Fibroblast of gingiva (primary cell): ENCODE measurements at regions not wholly inside any gene's neighbourhood (a gene's known extent, or its start where the extent isn't known, plus 50 kb on each side); places are given as distances from the start of the nearest gene placed in this dataset.
A peak's percentile ranks its signal among the peaks of the same experiment; 100 is the strongest.

Source experiments
- DNase-seq: peaks from one replicate; pipeline ENCODE4 v3.0.0-alpha.2; 2011; ENCODE audit warnings: low read depth

DNA sequence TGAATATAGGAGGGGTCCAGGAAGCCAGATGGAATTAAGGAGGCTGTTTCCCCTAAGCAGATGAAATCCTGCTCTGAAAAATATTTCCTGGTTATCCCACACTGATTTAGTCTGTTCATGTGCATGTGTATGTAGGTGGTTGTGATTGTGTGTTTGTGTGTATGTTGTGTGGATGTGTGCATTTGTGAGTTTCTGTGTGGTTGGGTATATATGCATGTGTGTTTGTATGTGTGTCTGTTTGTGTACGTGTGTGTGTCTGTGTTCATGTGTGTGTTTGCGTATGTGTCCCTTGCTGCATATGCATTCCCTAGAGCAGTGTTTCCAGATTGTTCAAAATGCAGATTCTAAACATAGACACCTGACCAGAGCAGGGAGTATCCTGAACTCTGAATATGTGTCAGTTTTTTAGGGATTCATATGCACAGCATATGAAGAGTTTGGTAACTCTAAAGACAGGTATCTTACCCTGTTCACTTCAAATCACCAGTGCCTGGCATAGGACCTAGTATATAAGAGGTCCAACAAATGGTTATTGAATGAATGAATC lies 239.8 kb downstream of the MAFB start:
- DNase-seq, result no peak

DNA sequence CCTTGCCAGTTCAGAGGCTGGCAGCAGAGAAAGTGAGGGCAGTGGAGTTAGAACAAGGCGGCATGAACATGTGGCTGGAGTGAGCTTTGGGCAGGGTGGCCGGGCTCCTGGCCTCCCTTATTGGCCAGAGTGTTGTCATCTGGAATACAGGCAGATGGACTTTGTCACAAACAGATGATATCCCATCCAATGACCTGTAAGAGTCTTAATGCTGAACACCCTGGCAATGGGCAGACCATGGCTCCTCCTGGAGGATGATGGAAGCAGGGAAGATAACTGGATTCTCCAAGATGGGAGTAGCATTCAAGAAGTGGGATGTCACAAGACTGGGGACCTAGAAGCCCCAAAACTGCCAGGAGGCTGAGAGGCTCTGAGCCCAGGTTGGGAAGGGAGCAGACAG lies 242.1 kb downstream of the MAFB start:
- no peak for DNase-seq

DNA sequence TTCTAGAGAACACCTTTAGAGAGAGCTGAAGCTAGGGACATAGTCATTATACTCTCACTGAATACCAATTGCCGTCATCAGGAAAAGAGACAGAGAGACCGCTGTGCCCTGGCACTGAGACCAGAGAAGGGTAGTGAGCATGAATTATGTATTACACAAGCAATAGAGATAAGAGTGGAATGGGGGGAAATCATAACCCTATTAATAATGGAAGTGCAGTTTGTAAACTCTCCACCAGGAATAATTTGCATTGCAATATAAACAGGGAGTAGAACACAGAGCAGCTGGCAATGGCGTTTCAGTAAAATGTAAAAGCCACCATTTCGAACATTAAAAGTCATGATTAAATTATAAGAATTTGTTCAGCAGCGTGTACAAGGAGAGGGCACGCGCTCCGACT lies 244.5 kb downstream of the MAFB start:
- DNase-seq, result no peak

DNA sequence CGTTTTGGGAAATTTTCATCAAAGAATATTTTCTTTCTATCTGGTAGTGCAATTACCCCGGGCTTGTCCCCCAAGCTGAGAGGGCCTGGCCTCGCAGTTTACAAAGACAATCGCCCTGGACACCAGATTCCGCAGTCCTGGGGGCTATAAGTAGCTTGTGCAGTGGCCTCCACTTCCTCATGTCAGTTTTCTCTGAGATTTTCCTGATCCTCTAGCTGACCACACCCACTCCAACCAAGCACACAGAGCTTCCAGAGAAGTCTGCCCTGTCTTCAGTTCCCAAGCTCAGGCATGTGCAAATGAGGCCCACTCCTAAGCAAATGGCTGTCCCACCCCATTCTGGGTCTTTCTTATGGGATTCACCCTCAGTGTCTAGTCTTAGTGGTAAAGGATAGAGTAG lies 245.3 kb downstream of the MAFB start:
- no peak for DNase-seq

DNA sequence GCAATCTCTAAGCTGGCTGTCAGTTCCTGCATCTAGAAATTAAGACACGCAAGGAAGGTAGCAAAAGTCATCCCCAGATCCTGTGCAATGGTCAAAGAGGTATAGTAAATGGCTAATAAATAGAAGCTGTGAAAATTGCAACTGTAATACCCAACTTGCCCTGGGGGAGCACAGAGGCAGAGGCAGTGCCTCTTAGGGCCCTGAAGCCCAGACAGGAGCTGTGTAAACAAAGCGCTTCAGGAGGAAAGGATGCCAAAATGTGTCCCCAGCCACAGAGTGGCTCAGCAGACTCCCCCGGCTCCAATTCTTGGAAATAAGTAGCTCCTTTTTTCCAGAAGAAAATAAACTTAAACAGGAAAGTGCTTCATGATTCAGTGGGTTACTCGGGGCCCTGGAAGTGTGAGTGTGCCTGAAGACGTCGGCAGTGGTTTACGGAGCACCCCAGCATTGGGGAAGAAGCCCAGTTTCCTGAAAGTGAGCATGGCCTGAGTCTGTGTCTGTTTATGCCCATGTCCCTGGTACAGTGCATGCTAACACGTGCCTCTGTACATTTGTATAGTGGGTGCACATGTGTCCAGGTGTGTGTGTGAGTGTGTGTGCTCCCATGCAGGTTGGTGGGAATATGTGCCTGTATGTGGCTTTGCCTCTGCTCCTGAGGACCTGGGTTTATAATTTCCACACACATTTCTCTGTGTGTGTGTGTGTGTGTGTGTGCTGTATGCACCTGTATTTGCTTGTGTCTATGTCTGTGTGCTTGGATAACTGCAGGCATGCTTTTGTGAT lies 246.7 kb downstream of the MAFB start:
- DNase-seq, result peak; percentile 14

DNA sequence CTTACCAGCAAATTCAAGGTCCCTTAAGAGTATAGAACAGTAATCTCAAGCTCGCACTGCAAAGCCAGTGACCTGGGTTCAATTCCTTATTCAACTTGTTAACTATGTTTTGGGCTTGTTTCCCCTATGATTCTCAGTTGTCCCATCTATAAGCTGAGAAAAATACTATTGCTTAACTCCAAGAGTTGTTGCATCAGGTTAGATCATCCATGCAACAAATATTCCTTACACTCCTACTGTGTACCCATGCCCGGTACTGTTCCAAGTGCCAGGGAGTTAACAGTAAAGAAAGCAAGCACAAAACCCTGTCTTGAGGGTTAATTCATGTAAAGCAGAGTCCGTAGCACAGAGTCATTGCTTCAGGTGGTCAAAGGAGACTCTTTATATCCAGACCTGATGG lies 247.3 kb downstream of the MAFB start:
- no peak for DNase-seq

DNA sequence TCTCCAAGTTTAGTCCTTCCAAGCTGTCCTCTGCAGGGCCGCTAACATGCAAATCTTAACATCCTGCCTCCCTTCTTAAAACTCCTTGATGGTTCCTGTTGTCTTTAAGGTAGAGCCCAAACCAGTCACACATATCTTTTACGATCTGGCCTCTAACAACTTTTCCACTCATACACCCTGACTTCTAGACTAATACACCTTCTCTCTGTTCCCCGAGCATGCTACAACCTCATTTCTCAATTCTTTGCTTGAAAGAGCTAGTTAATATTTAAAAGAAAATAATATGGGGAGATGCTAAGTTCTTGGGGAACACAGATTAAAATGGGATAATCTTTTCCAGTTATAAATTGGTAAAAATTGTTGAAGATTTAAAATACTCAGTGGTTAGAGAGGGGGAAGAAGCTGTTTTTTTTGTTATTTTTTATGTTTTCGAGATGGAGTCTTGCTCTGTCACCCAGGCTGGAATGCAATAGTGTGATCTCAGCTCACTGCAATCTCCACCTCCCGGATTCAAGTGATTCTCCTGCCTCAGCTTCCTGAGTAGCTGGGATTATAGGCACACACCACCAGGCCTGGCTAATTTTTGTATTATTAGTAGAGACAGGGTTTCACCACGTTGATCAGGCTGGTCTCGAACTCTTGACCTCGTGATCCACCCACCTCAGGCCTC lies 250.7 kb downstream of the MAFB start:
- DNase-seq, result no peak

DNA sequence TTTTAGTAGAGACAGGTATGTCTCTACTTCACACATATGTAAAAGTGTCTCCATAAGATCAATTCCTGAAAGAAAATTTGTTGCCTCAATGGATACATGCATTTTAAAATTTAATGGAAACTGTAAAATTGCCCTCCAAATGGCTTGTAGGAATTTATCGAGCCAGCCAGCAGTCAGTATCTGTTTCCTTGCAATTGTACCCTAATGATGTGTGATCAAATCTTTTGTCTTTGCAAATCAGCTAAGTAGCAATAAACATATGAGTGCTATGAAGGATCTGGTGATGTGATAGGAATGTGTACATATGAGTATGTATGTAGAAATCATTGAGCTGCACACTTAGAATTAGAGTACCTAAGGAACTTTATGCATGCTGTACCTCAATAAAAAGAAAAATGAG lies 253.0 kb downstream of the MAFB start:
- no peak for DNase-seq

DNA sequence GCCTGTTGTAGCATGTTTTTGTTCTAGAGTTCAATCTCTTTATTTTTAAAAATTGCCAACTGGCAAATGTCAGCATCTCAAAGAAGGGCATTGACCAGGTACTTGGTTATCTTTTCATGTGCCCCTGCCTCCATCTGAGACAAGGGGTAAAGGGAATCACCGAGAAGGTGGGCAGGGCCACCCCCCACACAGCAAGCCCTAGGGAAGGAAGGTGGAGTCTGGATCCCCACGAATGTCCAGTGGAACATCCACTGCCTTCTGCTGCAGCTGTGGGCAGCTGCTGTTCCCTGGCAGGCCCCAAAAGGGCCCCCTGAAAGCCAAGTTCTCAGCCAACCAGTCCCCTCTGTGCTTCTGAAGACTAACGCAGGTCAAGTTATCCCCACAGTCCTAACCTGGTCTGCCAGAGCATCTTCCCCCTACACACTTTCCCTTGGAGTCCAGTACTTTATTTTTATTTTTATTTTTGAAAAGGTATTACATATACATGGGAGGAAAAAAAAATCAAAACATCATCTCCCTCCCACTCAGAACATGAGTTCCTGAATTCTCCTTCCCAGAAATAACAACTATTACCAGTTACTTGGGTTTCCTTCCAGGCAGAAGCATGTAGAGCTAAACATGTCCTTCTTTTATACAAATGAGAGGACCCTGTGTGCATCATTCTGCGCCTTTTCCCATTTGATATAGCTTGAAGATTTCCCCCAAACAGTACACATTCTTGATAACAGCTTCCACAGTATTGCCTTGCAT lies 253.7 kb downstream of the MAFB start:
- no peak for DNase-seq

DNA sequence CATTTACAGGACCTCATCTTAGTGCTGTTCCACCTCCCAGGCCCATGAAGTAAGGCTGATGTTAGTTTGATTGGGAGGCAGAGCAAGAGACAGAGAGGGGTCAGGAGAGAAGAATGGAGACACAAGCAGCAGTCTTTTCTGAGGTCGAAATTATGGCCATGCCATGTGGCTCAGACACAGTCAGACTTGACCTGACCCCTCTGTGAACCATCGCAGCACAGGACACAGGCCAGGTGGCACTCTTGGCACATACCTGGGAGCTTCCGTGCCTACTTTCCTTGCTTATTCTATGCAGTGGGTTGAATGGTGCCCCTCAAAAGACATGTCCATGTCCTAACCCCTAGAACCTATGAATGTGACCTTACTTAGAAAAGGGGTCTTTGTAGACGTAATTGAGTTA lies 254.9 kb downstream of the MAFB start:
- DNase-seq, result no peak

DNA sequence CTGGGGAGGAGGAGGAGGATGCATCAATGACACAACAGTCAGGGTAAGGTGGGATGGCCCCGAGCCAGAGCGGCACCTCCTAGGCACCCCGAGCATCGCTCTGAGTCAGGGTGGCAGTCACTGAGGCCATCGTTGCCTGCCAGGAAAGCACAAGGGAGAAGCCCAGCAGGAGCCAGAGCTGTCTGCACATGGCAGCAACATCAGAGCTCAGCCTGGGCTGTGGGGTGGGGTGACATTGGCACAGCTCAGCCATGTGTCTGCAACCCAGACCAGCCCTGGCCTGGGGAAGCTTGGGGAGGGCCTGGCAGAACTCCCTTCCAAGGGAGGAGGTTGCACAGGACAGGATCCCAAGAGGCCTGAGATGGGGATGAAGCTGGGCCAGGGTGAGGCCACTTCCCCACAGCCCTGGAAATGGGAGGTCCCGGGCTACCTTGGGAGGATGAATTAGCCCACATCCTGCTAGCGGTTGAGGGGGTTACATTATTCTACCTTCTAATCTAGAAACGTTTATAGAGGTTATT lies 255.6 kb downstream of the MAFB start:
- no peak for DNase-seq

DNA sequence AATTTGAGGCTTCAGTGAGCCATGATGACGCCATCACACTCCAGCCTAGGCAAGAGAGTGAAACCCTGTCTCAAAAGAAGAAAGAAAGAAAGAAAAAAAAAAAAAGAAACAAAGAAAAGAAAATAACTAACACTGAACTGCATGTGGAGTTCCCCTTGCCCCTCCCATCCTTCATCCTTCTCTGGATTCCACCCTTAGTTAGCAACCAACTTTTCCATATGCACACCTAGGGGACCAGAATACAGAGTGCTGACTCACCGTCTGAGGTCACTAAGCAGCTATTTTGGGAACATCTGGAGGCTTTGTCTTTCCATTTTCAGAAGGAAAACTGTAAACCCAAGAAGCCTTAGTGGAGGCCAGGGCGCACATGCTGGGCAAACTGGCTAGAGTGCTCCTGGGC lies 257.4 kb downstream of the MAFB start:
- DNase-seq, result no peak

DNA sequence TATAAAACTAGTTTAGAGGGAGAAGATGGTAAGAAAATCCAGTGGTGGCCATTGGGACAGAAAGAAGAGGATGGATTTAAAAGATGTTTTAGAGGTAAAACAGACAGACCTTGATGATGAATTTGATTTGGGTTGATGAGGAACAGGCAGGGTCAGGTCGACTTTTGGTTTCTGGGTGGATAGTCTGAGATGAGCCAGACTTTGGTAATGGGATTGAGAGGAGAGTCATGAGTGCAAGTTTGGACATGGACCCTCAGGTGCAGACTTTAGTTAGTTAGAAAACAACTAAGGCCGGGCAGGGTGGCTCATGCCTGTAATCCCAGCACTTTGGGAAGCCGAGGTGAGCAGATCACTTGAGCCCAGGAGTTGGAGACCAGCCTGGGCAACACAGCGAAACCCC lies 257.9 kb downstream of the MAFB start:
- DNase-seq, result no peak

DNA sequence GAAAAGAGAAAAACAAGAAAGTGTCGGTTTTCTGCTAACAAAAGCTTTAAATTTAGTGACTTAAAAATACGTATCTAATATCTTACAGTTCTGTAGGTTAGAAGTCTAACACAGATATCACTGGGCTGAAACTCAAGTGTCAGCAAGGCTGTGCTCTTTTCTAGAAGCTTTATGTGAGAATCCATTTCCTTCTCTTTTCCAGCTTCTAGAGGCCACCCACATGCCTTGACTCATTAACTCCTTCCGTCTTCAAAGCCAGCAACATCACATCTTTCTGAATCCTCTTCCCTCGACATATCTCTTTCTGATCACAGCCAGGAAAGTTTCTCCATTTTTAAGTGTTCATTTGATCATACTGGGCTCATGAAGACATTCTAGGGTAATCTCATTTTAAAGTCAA lies 262.0 kb downstream of the MAFB start:
- DNase-seq, result no peak

DNA sequence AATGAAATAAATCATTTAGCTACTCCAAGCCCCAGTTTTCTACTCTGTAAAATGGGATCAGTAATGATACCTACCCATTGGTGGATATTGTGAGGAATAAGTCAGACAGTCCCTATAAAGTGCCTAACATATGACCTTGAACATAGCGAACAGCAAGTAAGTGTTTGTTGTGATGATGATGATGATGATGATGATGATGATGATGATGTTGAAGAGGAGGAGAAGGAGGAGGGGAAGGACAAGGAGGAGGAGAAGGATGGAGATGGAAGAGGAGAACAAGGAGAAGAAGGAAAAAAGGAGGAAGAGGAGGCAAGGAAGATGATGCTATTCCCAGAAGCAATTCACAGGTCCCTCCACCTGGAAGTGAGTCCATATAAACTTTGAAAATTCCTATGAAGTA lies 264.3 kb downstream of the MAFB start:
- no peak for DNase-seq

DNA sequence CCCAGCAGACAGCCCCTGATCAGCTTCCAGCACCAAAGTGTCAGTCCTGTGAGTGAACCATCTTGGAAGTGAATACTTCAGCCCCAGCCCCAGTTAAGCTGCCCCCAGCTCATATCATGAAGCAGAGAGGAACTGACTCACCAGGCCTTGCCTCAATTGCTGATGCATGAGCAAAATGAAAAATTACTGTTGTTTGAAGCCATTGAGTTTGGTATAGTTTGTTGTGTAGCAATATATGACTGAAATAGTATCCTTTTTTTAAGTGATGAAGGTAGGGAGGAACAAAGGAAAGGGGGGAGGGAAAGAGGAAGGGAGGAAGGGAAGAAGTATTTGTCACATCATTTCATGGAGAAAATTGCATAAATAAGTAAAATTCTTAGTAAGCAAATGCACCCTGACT lies 266.4 kb downstream of the MAFB start:
- DNase-seq, result no peak

DNA sequence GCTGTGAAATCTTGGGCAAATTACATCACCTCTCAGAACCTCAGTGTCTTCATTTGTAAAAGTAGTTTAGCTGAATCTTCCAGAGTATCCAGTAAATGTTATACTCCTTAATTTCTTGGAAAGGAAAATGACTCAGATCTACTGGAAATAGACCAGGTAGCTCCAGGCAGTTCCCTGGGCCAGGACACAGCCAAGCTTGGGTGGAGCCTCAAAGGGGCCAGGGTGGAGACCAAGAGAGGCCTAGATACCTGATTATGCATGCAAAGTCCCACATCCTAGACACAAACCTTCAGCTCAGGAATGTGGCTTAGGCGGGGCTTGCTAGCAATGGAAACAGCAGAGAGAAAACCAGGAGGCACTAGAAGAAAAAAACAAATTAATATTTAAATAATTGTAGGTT lies 272.8 kb downstream of the MAFB start:
- no peak for DNase-seq

DNA sequence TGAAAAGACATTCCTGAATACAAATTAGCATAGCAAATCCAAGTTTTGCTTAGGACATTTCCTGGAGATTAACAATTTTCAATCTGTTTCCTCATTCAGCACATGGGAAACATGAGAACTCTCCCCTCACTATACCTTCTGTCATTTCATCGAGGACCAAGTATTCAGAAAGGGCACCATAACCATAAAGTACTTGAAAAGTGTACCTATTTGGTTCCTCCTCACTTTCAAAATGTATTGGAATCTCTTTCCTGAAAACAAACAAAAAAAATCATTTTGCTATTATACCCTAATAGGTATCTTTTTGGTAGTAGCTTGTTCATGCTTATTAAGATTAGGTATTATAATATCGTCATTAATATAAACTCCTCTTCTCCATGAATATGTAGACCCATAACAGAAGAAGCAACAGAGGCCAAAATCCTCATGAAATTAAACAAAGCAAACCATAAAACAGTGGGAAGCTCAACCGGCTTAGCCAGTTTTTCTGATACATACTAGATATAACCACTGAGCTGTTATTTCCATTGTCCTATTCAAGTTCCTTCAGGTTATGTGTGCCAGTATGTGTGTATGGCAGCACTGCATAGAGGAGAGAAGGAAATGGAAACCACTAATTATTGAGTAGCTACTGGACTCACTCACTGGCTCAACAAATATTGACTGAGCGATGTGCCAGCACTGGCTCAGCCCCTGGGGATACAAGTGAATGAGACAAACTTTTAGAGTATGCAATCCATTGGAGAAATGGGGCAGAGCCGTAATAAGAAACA lies 274.0 kb downstream of the MAFB start:
- no peak for DNase-seq

DNA sequence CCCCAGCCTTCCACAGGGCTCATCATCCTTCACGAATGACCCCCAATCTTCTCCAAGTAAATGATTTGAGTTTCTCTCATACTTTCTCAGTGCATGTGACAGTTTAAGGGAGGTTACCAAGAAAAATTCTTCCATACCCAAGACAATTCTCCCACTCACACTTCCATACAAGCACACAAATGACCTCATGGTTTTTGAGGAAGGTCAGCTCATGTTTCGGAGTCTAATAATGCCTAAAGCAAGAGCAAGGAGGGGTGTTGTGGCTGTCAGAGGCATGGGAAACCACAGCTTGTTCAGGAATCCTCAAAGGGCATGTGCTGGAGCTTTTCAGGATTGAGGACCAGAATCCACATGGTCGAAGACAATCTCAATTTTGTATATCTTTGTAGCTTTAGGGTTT lies 279.0 kb downstream of the MAFB start:
- DNase-seq, result no peak

DNA sequence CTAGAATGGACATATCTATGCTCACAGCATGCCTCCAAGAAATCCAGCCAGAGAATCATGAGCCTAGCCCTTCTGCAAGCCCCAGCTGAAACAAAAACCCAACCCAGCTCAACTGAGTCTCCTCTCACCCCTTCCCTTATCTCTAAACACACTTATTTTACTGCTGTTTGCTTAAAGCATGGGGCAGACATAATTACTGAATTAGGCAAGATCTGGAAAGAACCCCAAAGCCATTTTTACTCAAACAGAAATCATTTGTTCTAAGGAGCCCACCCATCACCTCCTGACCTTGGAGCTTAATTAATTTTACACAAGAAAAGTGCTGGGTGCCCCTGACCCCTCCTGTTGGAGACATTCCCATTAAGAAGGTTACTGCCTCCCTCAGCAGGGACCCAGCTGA lies 291.6 kb downstream of the MAFB start:
- no peak for DNase-seq

DNA sequence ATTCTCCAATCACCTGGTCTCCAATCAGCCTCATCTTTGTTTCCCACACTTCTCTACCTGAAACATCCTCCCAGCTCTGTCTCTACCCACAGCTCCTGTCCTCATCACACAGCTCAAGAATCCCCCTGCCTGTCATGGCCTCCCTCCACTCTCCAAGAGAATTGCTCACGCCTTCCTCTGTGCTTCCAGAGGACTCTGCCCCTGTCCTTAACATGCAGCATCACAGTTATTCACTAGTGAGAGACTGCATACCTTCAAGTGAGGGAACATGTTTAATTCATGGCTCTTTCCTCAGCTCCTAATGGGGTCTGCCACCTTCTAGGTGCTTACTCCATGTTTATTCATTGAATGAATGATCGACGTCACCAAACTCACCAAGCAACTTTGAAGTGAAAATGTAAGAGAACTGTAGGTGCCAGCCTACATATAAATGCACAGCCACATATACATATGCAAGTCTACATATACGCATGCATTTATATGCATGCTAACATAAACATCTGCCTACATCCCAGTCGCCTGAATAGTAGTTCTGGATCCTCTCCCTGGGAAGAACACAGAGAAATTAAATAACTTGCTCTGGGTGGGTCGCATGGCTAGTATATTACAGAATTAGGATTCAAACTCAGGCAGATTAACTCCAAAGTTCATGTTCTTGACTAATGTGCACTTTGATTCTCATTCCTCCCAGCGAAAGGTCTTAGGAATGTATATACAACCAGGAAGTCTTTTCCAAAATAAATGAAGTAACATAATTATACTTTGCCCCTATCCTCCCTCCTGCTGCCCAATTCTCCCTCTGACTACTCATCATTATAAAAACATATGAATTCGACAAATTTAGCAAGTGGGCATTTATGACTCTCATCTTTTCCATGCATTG lies 295.6 kb downstream of the MAFB start:
- no peak for DNase-seq
